ENCODE measurements at regions not wholly inside any gene's neighbourhood (a gene's known extent, or its start where the extent isn't known, plus 50 kb on each side); places are given as distances from the start of the nearest gene placed in this dataset.

- TF ChIP-seq CTCF (IDR thresholded peaks at IDR 0.05) (no peak), POLR2A (IDR thresholded peaks at IDR 0.05) (no peak), POLR2AphosphoS5 (IDR thresholded peaks at IDR 0.05) (no peak)
Measured at GRCh38 chr12:77226368-77226767, 161.0 kb upstream of the E2F7 start.
